Large intestine (tissue), 3 donors: ENCODE measurements at regions not wholly inside any gene's neighbourhood (a gene's known extent, or its start where the extent isn't known, plus 50 kb on each side); places are given as distances from the start of the nearest gene placed in this dataset.

Experiments used
- DNase-seq, 2 donors: peaks; one replicate each; pipeline versions ENCODE4 v3.0.0 to v3.0.0-alpha.2; 2013
- H3K27ac ChIP-seq: one replicate; pipeline ENCODE4 v1.5.1; 2013; ENCODE audit warnings: low read length
- H3K27me3 ChIP-seq: 2 replicates; pipeline ENCODE4 v1.6.1; 2013; ENCODE audit warnings: low read length; ENCODE audit not compliant: control insufficient read depth, insufficient read depth
- H3K36me3 ChIP-seq: 2 replicates; pipeline ENCODE4 v1.6.1; 2013; ENCODE audit warnings: low read length; ENCODE audit not compliant: control insufficient read depth, insufficient read depth
- H3K4me1 ChIP-seq: one replicate; pipeline ENCODE4 v1.6.1; 2013; ENCODE audit warnings: low read length; ENCODE audit not compliant: control insufficient read depth, insufficient read depth
- H3K4me3 ChIP-seq: one replicate; pipeline ENCODE4 v1.5.1; 2013; ENCODE audit warnings: low read length
- H3K9me3 ChIP-seq: one replicate; pipeline ENCODE4 v1.6.1; 2013; ENCODE audit warnings: mild to moderate bottlenecking, low read depth, low read length, moderate library complexity; ENCODE audit not compliant: control insufficient read depth
- WGBS: methylation state at CpG from one replicate; pipeline ENCODE4 v1.1.5; 2013; ENCODE audit warnings: low lambda C conversion rate; ENCODE audit not compliant: insufficient coverage; 5-methylcytosine and 5-hydroxymethylcytosine counted together

GRCh38 chr7:52782348-52782747 lies 253.1 kb upstream of the POM121L12 start:
- H3K9me3 ChIP-seq: no peaks in the 10 kb centered on the region
- H3K27me3 ChIP-seq: no peaks in the 10 kb centered on the region
- WGBS: 77% methylated on average over 5 of the region's 5 CpGs
- no peaks in the 10 kb centered on the region for H3K4me1 ChIP-seq
- no peak for DNase-seq
- no peaks in the 10 kb centered on the region for H3K36me3 ChIP-seq
- no peak overlapping the region for H3K4me3 ChIP-seq
- no peak overlapping the region for H3K27ac ChIP-seq

GRCh38 chr7:52781250-52781649 lies 254.2 kb upstream of the POM121L12 start:
- no peaks in the 10 kb centered on the region for H3K9me3 ChIP-seq
- no CpG with 5 or more reads among the region's 4 CpGs for WGBS
- H3K36me3 ChIP-seq: no peaks in the 10 kb centered on the region
- H3K4me1 ChIP-seq: no peaks in the 10 kb centered on the region
- no peak overlapping the region for H3K4me3 ChIP-seq
- no peak overlapping the region for H3K27ac ChIP-seq
- no peaks in the 10 kb centered on the region for H3K27me3 ChIP-seq
- no peak for DNase-seq

- Histone ChIP-seq H3K27ac (no peak overlapping the region), H3K4me1 (no peaks in the 10 kb centered on the region)
- DNase-seq: no peak
Observed at GRCh38 chr7:52779004-52779403, 256.4 kb upstream of the POM121L12 start.

GRCh38 chr7:52777051-52777822 lies 258.2 kb upstream of the POM121L12 start:
- no peak overlapping the region for H3K4me3 ChIP-seq
- WGBS: 81% methylated on average over 4 of the region's 5 CpGs
- H3K9me3 ChIP-seq: no peaks in the 10 kb centered on the region
- no peaks in the 10 kb centered on the region for H3K36me3 ChIP-seq
- no peak overlapping the region for H3K27ac ChIP-seq
- no peak for DNase-seq
- H3K27me3 ChIP-seq: no peaks in the 10 kb centered on the region
- no peaks in the 10 kb centered on the region for H3K4me1 ChIP-seq

More at GRCh38 chr7:52779004-52779403, 256.4 kb upstream of the POM121L12 start:
- no peaks in the 10 kb centered on the region for H3K36me3 ChIP-seq
- H3K4me3 ChIP-seq: no peak overlapping the region
- no peaks in the 10 kb centered on the region for H3K9me3 ChIP-seq
- H3K27me3 ChIP-seq: no peaks in the 10 kb centered on the region

- 60% methylated on average over 1 of the region's 1 CpG for WGBS
- no peaks in the 10 kb centered on the region for H3K27me3 ChIP-seq
- H3K27ac ChIP-seq: no peak overlapping the region
- H3K36me3 ChIP-seq: no peaks in the 10 kb centered on the region
- no peaks in the 10 kb centered on the region for H3K9me3 ChIP-seq
- DNase-seq: no peak
- H3K4me1 ChIP-seq: no peaks in the 10 kb centered on the region
- H3K4me3 ChIP-seq: no peak overlapping the region
Observed at GRCh38 chr7:52775876-52776275, 259.6 kb upstream of the POM121L12 start.

GRCh38 chr7:52771177-52771576 lies 264.3 kb upstream of the POM121L12 start:
- WGBS: no CpG with 5 or more reads among the region's 5 CpGs
- H3K36me3 ChIP-seq: no peaks in the 10 kb centered on the region
- DNase-seq: no peak

GRCh38 chr7:52764492-52765169 lies 270.8 kb upstream of the POM121L12 start:
- no peaks in the 10 kb centered on the region for H3K27me3 ChIP-seq
- no peaks in the 10 kb centered on the region for H3K9me3 ChIP-seq
- DNase-seq: no peak
- H3K27ac ChIP-seq: no peak overlapping the region
- no peak overlapping the region for H3K4me3 ChIP-seq
- no peaks in the 10 kb centered on the region for H3K36me3 ChIP-seq
- H3K4me1 ChIP-seq: no peaks in the 10 kb centered on the region

More at GRCh38 chr7:52771177-52771576, 264.3 kb upstream of the POM121L12 start:
- H3K4me3 ChIP-seq: no peak overlapping the region
- no peak overlapping the region for H3K27ac ChIP-seq
- no peaks in the 10 kb centered on the region for H3K9me3 ChIP-seq
- no peaks in the 10 kb centered on the region for H3K27me3 ChIP-seq
- no peaks in the 10 kb centered on the region for H3K4me1 ChIP-seq

- no peaks in the 10 kb centered on the region for H3K4me1 ChIP-seq
- H3K27me3 ChIP-seq: no peaks in the 10 kb centered on the region
- no peaks in the 10 kb centered on the region for H3K9me3 ChIP-seq
- no CpG with 5 or more reads among the region's 1 CpG for WGBS
- H3K4me3 ChIP-seq: no peak overlapping the region
- no peak for DNase-seq
- H3K27ac ChIP-seq: no peak overlapping the region
- H3K36me3 ChIP-seq: no peaks in the 10 kb centered on the region
Observed at GRCh38 chr7:52758356-52758755, 277.1 kb upstream of the POM121L12 start.

GRCh38 chr7:52753855-52754254 lies 281.6 kb upstream of the POM121L12 start:
- H3K27ac ChIP-seq: no peak overlapping the region
- H3K4me3 ChIP-seq: no peak overlapping the region
- no peak for DNase-seq
- no peaks in the 10 kb centered on the region for H3K27me3 ChIP-seq
- 96% methylated on average over 10 of the region's 12 CpGs for WGBS
- no peaks in the 10 kb centered on the region for H3K4me1 ChIP-seq
- no peaks in the 10 kb centered on the region for H3K9me3 ChIP-seq
- H3K36me3 ChIP-seq: no peaks in the 10 kb centered on the region

GRCh38 chr7:52752891-52753290 lies 282.5 kb upstream of the POM121L12 start:
- no peaks in the 10 kb centered on the region for H3K36me3 ChIP-seq
- 100% methylated on average over 2 of the region's 4 CpGs for WGBS
- H3K9me3 ChIP-seq: no peaks in the 10 kb centered on the region
- DNase-seq: no peak
- no peak overlapping the region for H3K4me3 ChIP-seq
- H3K27ac ChIP-seq: no peak overlapping the region
- H3K27me3 ChIP-seq: no peaks in the 10 kb centered on the region
- H3K4me1 ChIP-seq: no peaks in the 10 kb centered on the region

- H3K36me3 ChIP-seq: no peaks in the 10 kb centered on the region
- DNase-seq: no peak
- H3K4me3 ChIP-seq: no peak overlapping the region
- H3K9me3 ChIP-seq: no peaks in the 10 kb centered on the region
- H3K27me3 ChIP-seq: no peaks in the 10 kb centered on the region
- H3K4me1 ChIP-seq: no peaks in the 10 kb centered on the region
- WGBS: no CpG with 5 or more reads among the region's 4 CpGs
- H3K27ac ChIP-seq: no peak overlapping the region
Observed at GRCh38 chr7:52749880-52750279, 285.6 kb upstream of the POM121L12 start.
